ENCODE measurements at regions not wholly inside any gene's neighbourhood (a gene's known extent, or its start where the extent isn't known, plus 50 kb on each side); places are given as distances from the start of the nearest gene placed in this dataset.

DNA sequence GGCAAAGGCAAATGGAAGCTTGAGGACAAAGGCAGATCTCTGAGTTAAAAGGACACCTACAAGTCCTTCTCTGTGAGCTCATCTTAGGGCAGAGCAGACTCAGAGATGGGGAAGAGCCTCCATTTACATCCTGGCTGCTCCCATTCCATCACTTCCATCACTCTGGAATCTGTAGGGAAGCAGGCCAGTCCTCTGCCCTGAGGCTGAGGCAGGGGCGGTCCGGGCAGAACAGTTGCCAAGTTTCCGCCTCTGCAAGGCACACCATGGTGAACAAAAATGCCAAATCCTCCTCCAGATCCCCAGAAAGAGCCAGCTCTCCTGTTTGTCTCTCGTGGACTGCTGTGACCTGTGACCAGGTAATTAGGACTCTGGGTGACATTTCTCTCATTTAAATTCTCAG lies 209.6 kb upstream of the SSTR4 start:
- no peak for TF ChIP-seq EZH2 (IDR thresholded peaks at IDR 0.05; ENCODE audit: borderline replicate concordance, low read depth, low read length, poor library complexity, severe bottlenecking)
- TF ChIP-seq, protein P1, sequence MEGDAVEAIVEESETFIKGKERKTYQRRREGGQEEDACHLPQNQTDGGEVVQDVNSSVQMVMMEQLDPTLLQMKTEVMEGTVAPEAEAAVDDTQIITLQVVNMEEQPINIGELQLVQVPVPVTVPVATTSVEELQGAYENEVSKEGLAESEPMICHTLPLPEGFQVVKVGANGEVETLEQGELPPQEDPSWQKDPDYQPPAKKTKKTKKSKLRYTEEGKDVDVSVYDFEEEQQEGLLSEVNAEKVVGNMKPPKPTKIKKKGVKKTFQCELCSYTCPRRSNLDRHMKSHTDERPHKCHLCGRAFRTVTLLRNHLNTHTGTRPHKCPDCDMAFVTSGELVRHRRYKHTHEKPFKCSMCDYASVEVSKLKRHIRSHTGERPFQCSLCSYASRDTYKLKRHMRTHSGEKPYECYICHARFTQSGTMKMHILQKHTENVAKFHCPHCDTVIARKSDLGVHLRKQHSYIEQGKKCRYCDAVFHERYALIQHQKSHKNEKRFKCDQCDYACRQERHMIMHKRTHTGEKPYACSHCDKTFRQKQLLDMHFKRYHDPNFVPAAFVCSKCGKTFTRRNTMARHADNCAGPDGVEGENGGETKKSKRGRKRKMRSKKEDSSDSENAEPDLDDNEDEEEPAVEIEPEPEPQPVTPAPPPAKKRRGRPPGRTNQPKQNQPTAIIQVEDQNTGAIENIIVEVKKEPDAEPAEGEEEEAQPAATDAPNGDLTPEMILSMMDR (conservative IDR thresholded peaks at IDR 0.05; ENCODE audit: low read depth, low read length), result no peak
